Activated CD4-positive, alpha-beta T cell treated with anti-CD3 and anti-CD28 coated beads for 36 hours (primary cell): ENCODE measurements at regions not wholly inside any gene's neighbourhood (a gene's known extent, or its start where the extent isn't known, plus 50 kb on each side); places are given as distances from the start of the nearest gene placed in this dataset.

Experiments
- ATAC-seq: fragments of 200-7000 bp; cut with Tn5 transposase; one replicate; pipeline ENCODE4 v1.10.0; 2021; ENCODE audit warnings: mild to moderate bottlenecking, moderate library complexity
- CTCF ChIA-PET: fragments of 350-600 bp; sonication (Branson Sonifier 250); formaldehyde crosslinking; loops from one replicate; lab custom pipeline; 2021; ENCODE audit warnings: antibody characterized with exemption; lab: Charles Lee
- POLR2A ChIA-PET: fragments of 350-600 bp; sonication (Branson Sonifier 250); formaldehyde crosslinking; loops from one replicate; lab custom pipeline; 2021; ENCODE audit warnings: antibody characterized with exemption, inconsistent platforms; lab: Charles Lee
- DNase-seq: peaks from one replicate; pipeline ENCODE4 v3.0.0-alpha.2; 2020
- H3K27ac Mint-ChIP-seq: one replicate; pipeline ENCODE4 v1.8.0; 2021; ENCODE audit warnings: mixed read lengths
- H3K27me3 Mint-ChIP-seq: one replicate; pipeline ENCODE4 v1.8.0; 2021; ENCODE audit warnings: mixed read lengths
- H3K36me3 Mint-ChIP-seq: one replicate; pipeline ENCODE4 v1.8.0; 2021; ENCODE audit warnings: low read depth, mixed read lengths
- H3K4me1 Mint-ChIP-seq: one replicate; pipeline ENCODE4 v1.8.0; 2021; ENCODE audit warnings: mixed read lengths
- H3K4me3 Mint-ChIP-seq: one replicate; pipeline ENCODE4 v1.8.0; 2021; ENCODE audit warnings: mild to moderate bottlenecking, moderate library complexity, mixed read lengths
- H3K9me3 Mint-ChIP-seq: one replicate; pipeline ENCODE4 v1.8.0; 2021; ENCODE audit warnings: low read depth, mixed read lengths
- intact Hi-C, 2 experiments: fragments of 100-400 bp; cut with DNase I in 1 of 2; cut with micrococcal nuclease in 1 of 2; formaldehyde crosslinking; loops; one replicate each; pipeline versions ENCODE4 v1.14.2 to v1.15.1; 2022 to 2024; cut with DNase I, micrococcal nuclease

DNA sequence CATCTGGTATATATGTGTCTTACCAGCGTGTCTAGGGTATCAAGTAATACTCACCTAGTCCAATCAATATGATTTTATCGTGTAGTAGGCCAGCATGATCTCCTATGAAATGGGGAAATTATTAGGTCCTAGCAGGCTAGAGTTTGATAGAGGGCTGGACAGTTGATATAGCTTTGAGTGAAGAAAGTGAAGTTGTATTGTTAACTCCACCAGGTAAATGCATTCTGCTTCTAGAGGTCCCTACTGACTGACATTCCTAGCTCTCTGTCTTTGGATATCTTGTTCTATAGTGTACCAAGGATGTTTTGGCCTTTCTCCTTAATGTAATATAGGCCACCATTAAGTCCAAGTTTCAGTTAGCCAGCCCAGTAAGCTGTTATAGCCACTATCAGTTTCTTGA, 97.4 kb downstream of the EBNA1BP2 start:
- CTCF ChIA-PET: interaction anchor here (0.6 to 11.4 kb wide), 17 partner anchors 9 to 298 kb away, joined by 3 to 427 read pairs (median 5); partner anchors contain the start of gene ZNF691
- ATAC-seq (no peak), DNase-seq (no peak)
- no peak overlapping the region for H3K4me3 Mint-ChIP-seq
- no peaks in the 10 kb centered on the region for H3K9me3 Mint-ChIP-seq
- no peaks in the 10 kb centered on the region for H3K36me3 Mint-ChIP-seq
- H3K4me1 Mint-ChIP-seq: peaks cover 2% of the 10 kb centered on the region
- no peaks in the 10 kb centered on the region for H3K27me3 Mint-ChIP-seq
- intact Hi-C loops: no loop called here
- H3K27ac Mint-ChIP-seq: no peak overlapping the region
- POLR2A ChIA-PET: no interaction called here

DNA sequence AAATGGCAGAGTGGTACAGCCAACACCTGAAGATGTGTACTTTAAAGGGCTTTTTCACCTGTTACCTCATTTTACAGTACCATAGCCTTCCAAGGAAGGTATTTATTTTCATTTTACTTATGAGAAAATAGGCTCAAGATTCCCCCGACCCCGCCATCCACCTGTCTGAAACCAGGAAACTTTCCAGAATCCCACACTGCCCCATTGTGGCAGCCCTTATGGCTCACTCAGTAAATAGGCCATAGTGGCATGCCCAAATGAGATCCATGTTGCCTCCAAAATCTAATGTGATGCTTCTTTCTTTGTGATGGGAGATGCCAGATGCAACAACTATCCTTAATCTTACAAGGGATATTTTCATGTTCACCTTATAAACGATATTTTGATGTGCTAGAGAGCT, 97.8 kb downstream of the EBNA1BP2 start:
- POLR2A ChIA-PET: interaction anchor here (0.7 to 1.8 kb wide), 5 partner anchors 8 to 161 kb away, joined by 3 to 10 read pairs (median 4); no protein-coding TSS in a partner anchor

DNA sequence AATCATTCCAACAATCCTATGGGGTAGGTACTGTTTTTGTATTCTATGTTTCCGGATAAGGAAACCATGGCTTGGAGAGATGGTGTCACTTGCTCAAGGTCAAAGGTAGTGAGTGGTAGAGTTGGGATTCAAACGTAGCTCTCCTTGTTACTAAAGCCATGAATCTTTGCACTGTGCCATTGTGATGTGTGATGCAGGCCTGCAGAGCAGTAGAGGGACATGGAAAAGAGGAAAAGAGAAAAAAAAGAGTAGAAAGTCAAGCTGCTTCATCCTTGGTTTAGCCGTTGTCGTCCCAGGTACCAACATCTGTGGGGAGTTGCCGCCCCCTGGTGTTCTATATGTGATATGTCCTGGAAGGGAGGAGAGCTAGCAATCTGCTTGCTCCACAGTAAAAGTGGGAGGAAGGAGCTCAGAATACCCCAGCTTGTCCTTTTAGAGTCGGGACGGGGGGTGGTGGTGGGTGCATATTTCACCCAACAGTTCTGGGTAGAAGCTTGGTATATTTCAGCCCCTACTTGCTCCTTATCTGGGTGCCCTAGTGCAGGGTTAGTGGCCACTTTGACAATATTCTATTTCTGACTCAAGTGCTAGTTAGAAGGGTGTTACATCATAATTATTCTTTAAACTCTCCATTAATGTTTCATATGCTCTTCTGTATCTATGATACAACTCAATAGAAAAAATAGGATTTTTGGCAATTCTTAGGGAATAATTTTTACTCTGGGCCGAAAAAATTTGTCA, 98.4 kb downstream of the EBNA1BP2 start:
- no peaks in the 10 kb centered on the region for H3K9me3 Mint-ChIP-seq
- H3K27me3 Mint-ChIP-seq: no peaks in the 10 kb centered on the region
- peaks cover 4% of the 10 kb centered on the region for H3K4me1 Mint-ChIP-seq
- ChIA-PET POLR2A (interaction anchor here (0.7 to 1.8 kb wide), 5 partner anchors 8 to 161 kb away, joined by 3 to 10 read pairs (median 4); no protein-coding TSS in a partner anchor), CTCF (interaction anchor here (0.5 to 11.4 kb wide), 51 partner anchors 8 to 496 kb away, joined by 3 to 427 read pairs (median 5); partner anchors contain the start of genes C1orf50, P3H1, TMEM269 and ZNF691)
- DNase-seq (peak; percentile 83), ATAC-seq (peak; percentile 93)
- no peak overlapping the region for H3K27ac Mint-ChIP-seq
- intact Hi-C loops: loop anchor here (1.0 to 2.0 kb wide), 6 partner anchors 150 to 495 kb away; no protein-coding TSS in a partner anchor
- H3K4me3 Mint-ChIP-seq: no peak overlapping the region
- H3K36me3 Mint-ChIP-seq: no peaks in the 10 kb centered on the region

More for the DNA sequence above, 97.8 kb downstream of the EBNA1BP2 start:
- DNase-seq (no peak), ATAC-seq (no peak)
- no peak overlapping the region for H3K4me3 Mint-ChIP-seq
- CTCF ChIA-PET: interaction anchor here (0.5 to 11.4 kb wide), 52 partner anchors 8 to 496 kb away, joined by 3 to 427 read pairs (median 5); partner anchors contain the start of genes C1orf50, P3H1, TMEM269 and ZNF691
- intact Hi-C loops: no loop called here
- no peaks in the 10 kb centered on the region for H3K9me3 Mint-ChIP-seq
- H3K27ac Mint-ChIP-seq: no peak overlapping the region
- H3K36me3 Mint-ChIP-seq: no peaks in the 10 kb centered on the region
- no peaks in the 10 kb centered on the region for H3K27me3 Mint-ChIP-seq
- H3K4me1 Mint-ChIP-seq: peaks cover 4% of the 10 kb centered on the region

DNA sequence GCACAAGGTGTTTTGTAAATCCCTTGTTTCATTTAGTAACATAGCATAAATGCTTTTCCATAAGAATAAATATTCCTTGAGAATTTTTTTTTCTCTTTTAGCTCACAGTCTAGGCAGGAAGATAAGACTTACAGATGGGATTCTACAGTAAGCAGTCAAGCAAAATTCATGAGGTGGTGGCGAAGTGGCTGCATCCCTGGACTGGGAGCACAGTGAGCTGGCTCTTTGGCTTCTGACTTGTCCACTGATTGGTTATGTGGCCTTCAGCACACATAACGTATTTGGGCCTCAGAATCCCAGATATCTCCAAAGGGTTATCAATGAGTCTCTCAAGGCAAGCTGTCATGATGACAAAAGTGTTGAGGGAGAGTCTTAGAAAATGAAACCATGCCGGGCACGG, 99.8 kb downstream of the EBNA1BP2 start:
- Mint-ChIP-seq H3K4me3 (no peak overlapping the region), H3K27ac (no peak overlapping the region), H3K9me3 (no peaks in the 10 kb centered on the region), H3K4me1 (peaks cover 14% of the 10 kb centered on the region), H3K36me3 (no peaks in the 10 kb centered on the region), H3K27me3 (peaks cover 3% of the 10 kb centered on the region)
- ChIA-PET POLR2A (interaction anchor here (1.7 to 1.8 kb wide), 2 partner anchors 157 to 159 kb away, joined by 9 to 10 read pairs; no protein-coding TSS in a partner anchor), CTCF (interaction anchor here (0.6 to 11.4 kb wide), 14 partner anchors 8 to 492 kb away, joined by 3 to 427 read pairs (median 7); no protein-coding TSS in a partner anchor)
- ATAC-seq (no peak), DNase-seq (no peak)
- intact Hi-C loops: loop anchor here in 1 of 2 experiments (2.0 kb wide), 2 partner anchors 150 to 294 kb away; no protein-coding TSS in a partner anchor

DNA sequence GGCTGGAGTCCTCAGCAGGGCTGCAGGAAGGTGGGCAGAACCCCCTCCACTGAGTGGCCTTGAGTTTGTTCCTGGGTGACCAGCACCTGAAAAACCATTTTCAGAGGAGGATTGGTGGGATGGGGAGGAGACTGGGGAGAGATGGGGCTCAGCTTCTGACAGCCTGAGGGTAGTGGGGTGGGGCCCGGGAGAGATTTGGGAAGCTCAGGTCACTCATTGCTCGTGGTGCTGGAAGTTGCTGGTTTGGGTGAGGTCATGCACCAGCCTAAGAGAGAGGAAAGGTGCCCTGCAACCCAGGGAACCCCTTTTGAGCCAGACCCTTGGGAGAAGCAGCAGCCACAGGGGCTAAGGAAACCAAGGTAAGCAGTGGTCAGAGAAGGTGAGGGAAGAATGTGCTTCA, 100.8 kb downstream of the EBNA1BP2 start:
- H3K27ac Mint-ChIP-seq: no peak overlapping the region
- ChIA-PET CTCF (interaction anchor here (0.6 to 11.4 kb wide), 7 partner anchors 13 to 209 kb away, joined by 3 to 427 read pairs (median 5); no protein-coding TSS in a partner anchor), POLR2A (no interaction called here)
- H3K36me3 Mint-ChIP-seq: no peaks in the 10 kb centered on the region
- no peak overlapping the region for H3K4me3 Mint-ChIP-seq
- H3K4me1 Mint-ChIP-seq: peaks cover 14% of the 10 kb centered on the region
- intact Hi-C loops: no loop called here
- ATAC-seq: no peak
- H3K27me3 Mint-ChIP-seq: peaks cover 3% of the 10 kb centered on the region
- no peaks in the 10 kb centered on the region for H3K9me3 Mint-ChIP-seq
- no peak for DNase-seq

DNA sequence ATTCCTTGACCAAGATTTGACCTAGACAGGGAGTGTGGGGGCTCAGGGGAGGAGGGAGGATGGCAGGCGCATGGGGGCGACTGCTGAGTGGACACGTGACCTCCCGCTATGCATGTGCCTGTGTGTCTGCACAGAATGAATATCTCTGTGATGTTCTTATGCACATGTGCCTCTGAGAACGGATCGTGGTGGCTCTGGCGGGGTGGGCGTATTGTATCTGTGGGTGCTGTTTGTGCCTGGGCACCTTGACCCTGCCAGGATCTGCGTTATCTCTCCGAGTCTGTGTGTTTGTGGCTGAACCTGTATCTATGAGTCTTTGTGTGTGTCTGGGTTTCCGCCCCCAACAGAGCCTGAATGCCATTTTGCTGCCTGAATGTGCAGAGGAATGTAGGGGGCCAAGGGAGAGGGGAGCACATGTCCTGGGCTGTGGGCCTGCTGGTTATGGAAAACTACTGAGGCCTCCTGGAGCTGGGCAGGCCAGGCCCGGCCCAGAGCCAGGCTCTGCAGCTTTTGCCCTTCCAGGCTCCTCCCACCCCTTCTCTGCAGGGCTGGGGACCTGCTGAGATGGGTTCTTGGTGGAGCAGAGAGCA, 102.5 kb downstream of the EBNA1BP2 start:
- no peak for ATAC-seq
- H3K4me3 Mint-ChIP-seq: no peak overlapping the region
- intact Hi-C loops: no loop called here
- CTCF ChIA-PET: interaction anchor here (1.0 to 11.4 kb wide), 3 partner anchors 146 to 156 kb away, joined by 3 to 427 read pairs (median 92); no protein-coding TSS in a partner anchor
- POLR2A ChIA-PET: no interaction called here
- DNase-seq: no peak
- H3K4me1 Mint-ChIP-seq: peaks cover 14% of the 10 kb centered on the region
- no peaks in the 10 kb centered on the region for H3K9me3 Mint-ChIP-seq
- no peaks in the 10 kb centered on the region for H3K36me3 Mint-ChIP-seq
- peaks cover 3% of the 10 kb centered on the region for H3K27me3 Mint-ChIP-seq
- H3K27ac Mint-ChIP-seq: no peak overlapping the region

DNA sequence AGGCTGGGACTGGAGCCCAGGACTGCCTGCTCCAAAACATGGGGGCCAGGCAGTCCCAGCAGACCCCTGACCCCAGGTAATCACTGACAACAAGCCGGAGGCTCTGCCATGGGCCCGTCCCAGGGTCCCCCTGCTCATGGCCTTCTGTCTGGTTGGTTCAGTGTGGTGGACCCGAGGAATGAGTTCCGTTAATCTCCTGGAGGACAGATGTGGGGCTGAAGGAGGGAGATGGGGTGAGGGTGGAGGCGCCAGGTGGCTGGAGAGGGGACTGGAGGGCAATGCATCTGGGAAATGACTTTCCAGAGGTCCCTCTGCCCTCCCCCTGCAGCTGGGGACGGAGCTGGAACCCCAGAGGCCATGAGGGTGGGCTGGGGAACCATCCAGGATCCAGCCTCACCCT, 103.2 kb downstream of the EBNA1BP2 start:
- no peaks in the 10 kb centered on the region for H3K9me3 Mint-ChIP-seq
- ChIA-PET CTCF (interaction anchor here (1.0 kb wide), 1 partner anchor 155 kb away, joined by 3 read pairs; no protein-coding TSS in a partner anchor), POLR2A (no interaction called here)

DNA sequence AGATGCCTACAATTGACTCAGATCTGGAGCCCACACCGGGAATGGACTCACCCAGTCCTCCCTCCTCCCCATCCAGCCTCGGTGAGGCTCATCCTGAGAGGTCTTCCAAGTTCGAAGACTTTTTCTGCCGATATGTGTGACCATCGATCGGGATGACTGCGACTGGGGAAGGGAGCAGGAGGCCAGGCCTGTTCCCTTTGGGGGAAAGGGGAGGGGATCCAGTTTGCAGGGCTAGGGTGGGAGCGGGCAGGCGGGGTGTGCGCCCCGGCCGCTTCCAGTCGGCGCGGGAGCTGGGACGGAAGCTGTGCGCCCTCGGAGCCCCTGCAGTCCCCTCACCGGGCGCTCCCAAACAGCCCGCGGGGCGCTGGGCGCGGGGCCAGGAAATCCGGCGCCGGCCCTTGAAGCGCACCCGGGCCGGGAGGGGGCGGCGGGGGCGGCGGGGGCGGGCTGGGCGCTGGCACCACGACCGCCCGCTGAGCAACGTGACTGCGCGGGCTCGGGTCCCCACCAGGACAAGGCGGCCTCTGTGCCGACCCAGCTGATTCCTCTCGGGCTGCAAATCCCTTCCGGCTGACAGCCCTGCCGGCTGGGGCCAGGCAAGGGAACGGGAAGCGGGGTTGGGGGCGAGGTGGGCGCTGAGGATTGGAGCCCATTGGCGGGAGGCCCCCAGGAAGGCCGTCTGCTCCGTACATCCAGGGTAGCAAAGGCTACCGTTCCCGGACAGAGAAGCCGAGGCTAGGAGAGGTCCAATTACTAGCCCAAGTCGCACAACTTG, 103.9 kb downstream of the EBNA1BP2 start:
- ATAC-seq (peak; percentile 33), DNase-seq (peak; percentile 21)
- ChIA-PET POLR2A (no interaction called here), CTCF (interaction anchor here (1.0 to 2.0 kb wide), 2 partner anchors 155 kb away, joined by 3 to 8 read pairs; no protein-coding TSS in a partner anchor)
- Mint-ChIP-seq H3K36me3 (no peaks in the 10 kb centered on the region), H3K9me3 (no peaks in the 10 kb centered on the region), H3K27ac (no peak overlapping the region), H3K4me3 (no peak overlapping the region), H3K27me3 (peaks cover 3% of the 10 kb centered on the region), H3K4me1 (peaks cover 11% of the 10 kb centered on the region)
- intact Hi-C loops: no loop called here

More for the DNA sequence above, 103.2 kb downstream of the EBNA1BP2 start:
- no peaks in the 10 kb centered on the region for H3K36me3 Mint-ChIP-seq
- H3K4me3 Mint-ChIP-seq: no peak overlapping the region
- ATAC-seq (no peak), DNase-seq (no peak)
- peaks cover 14% of the 10 kb centered on the region for H3K4me1 Mint-ChIP-seq
- H3K27me3 Mint-ChIP-seq: peaks cover 3% of the 10 kb centered on the region
- no peak overlapping the region for H3K27ac Mint-ChIP-seq
- intact Hi-C loops: no loop called here

DNA sequence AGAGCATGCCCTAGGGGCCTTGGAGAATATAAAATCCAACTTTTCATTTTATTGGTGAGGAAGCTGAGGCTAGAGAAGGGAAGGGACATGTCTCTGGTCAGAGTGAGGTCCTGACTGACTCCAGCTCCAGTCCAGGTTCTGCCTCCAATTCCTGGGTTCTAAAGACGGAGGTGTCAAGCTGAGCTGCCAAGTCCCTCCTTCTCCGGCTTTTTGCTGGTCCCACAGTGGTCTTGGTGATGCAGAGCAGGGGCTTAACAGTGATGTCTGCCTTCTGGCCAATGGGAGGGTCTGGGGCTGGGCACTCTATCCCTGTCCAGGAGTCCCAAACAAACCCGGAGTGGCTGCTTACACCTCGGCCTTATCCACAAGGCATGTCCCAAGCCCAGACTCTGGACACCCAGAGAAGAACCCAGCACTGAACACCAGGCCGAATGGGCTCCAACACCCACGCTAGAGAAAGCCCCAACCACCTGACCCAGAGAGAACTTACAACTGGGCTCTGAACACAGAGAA, 104.8 kb downstream of the EBNA1BP2 start:
- Mint-ChIP-seq H3K27ac (no peak overlapping the region), H3K4me3 (no peak overlapping the region), H3K27me3 (peaks cover 3% of the 10 kb centered on the region), H3K4me1 (peaks cover 11% of the 10 kb centered on the region), H3K9me3 (no peaks in the 10 kb centered on the region), H3K36me3 (no peaks in the 10 kb centered on the region)
- DNase-seq (no peak), ATAC-seq (no peak)
- CTCF ChIA-PET: interaction anchor here (0.6 to 2.0 kb wide), 2 partner anchors 29 to 154 kb away, joined by 4 to 8 read pairs; no protein-coding TSS in a partner anchor
- POLR2A ChIA-PET: no interaction called here
- intact Hi-C loops: no loop called here

DNA sequence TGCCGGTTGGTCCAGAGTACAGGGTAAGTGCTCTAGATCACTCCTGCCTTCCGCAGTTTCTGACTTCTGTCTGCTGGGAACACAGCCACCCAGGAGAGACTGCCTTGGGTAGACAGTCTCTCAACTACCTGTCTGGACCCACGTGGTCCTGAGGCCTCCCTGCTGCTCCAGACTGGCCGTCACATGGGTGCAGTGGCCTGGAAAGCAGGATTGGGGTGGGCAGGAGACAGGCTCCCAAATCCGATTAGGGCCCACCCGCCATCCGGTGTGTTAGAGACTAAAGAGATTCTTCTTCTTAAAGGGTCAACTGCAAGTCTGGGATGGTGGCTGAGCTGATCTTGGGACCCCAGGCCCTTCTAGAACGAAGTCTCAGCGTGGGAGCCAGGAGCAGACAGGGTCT, 105.5 kb downstream of the EBNA1BP2 start:
- Mint-ChIP-seq H3K4me1 (peaks cover 11% of the 10 kb centered on the region), H3K27me3 (peaks cover 3% of the 10 kb centered on the region), H3K4me3 (no peak overlapping the region), H3K36me3 (no peaks in the 10 kb centered on the region), H3K9me3 (no peaks in the 10 kb centered on the region), H3K27ac (no peak overlapping the region)
- POLR2A ChIA-PET: no interaction called here
- no peak for DNase-seq
- CTCF ChIA-PET: interaction anchor here (0.6 to 2.0 kb wide), 2 partner anchors 28 to 153 kb away, joined by 4 to 8 read pairs; no protein-coding TSS in a partner anchor
- ATAC-seq: no peak
- intact Hi-C loops: no loop called here
